Stomach (tissue), 8 donors: ENCODE measurements at regions not wholly inside any gene's neighbourhood (a gene's known extent, or its start where the extent isn't known, plus 50 kb on each side); places are given as distances from the start of the nearest gene placed in this dataset.
A peak's percentile ranks its signal among the peaks of the same experiment; 100 is the strongest.
"Not testable (repeated sequence)": the region's sequence is repeated elsewhere in the genome, so short reads cannot be mapped to it uniquely, and the experiment has no call there.

Experiments used
- DNase-seq, 2 donors: peaks; one replicate each; pipeline versions ENCODE4 v3.0.0 to v3.0.0-alpha.2; 2013 to 2019
- H3K27ac ChIP-seq, 5 donors: fragments of 200-600 bp in 4 of 5; sonication (generic) in 4 of 5; one replicate each; pipeline ENCODE4 v1.5.1; 2013 to 2019; ENCODE audit warnings: mild to moderate bottlenecking in 1 of 5, moderate library complexity in 1 of 5
- H3K27me3 ChIP-seq, 3 donors: fragments of 200-600 bp; sonication (generic); one replicate each; pipeline ENCODE4 v1.5.1; 2017 to 2019; ENCODE audit warnings: mixed run types in 1 of 3
- H3K36me3 ChIP-seq, 4 donors: fragments of 200-600 bp; sonication (generic); 1 replicate in 3 of 4; 2 replicates in 1 of 4; pipeline ENCODE4 v1.5.1; 2016 to 2019
- H3K4me1 ChIP-seq, 4 donors: fragments of 200-600 bp; sonication (generic); one replicate each; pipeline ENCODE4 v1.5.1; 2016 to 2019
- H3K4me3 ChIP-seq, 4 donors: fragments of 200-600 bp; sonication (generic) in 3 of 4; one replicate each; pipeline ENCODE4 v1.5.1; 2016 to 2019; ENCODE audit warnings: mild to moderate bottlenecking in 1 of 4
- H3K9me3 ChIP-seq, 4 donors: fragments of 200-600 bp; sonication (generic); one replicate each; pipeline ENCODE4 v1.5.1; 2016 to 2019
- CTCF ChIP-seq, 7 experiments: fragments of 450-650 bp in 4 of 7; fragments of 200-600 bp in 3 of 7; sonication (generic) in 3 of 7; IDR thresholded peaks; one replicate each; pipeline ENCODE4 v1.5.1; 2016 to 2019; ENCODE audit warnings: antibody characterized with exemption in 7 of 7, control low read depth in 2 of 7, mild to moderate bottlenecking in 1 of 7
- EP300 ChIP-seq: sonication (generic); formaldehyde crosslinking; IDR thresholded peaks from one replicate; pipeline ENCODE4 v1.6.1; 2017; ENCODE audit warnings: antibody characterized with exemption
- POLR2A ChIP-seq, 4 donors: fragments of 450-650 bp; IDR thresholded peaks; one replicate each; pipeline ENCODE4 v1.6.1; 2016; ENCODE audit warnings: antibody characterized with exemption in 4 of 4, control low read depth in 2 of 4, mild to moderate bottlenecking in 1 of 4, moderate library complexity in 1 of 4
- POLR2AphosphoS5 ChIP-seq, 3 donors: sonication (generic); formaldehyde crosslinking; IDR thresholded peaks; one replicate each; pipeline ENCODE4 v1.6.1; 2016; ENCODE audit warnings: antibody characterized with exemption in 3 of 3
- WGBS, 5 donors: extraction: QIAGEN DNeasy Blood & Tissue Kit in 3 of 5; methylation state at CpG; one replicate each; pipeline versions ENCODE4 v1.1.5 to v1.1.7; 2013 to 2018; 5-methylcytosine and 5-hydroxymethylcytosine counted together
- intact Hi-C: fragments of 100-400 bp; cut with DNase I; formaldehyde crosslinking; loops from one replicate; pipeline ENCODE4 v1.15.1; 2023; ENCODE audit warnings: low total_unique reads
- donor health status: healthy with polysubstance abuse.
- donor health status: Bipolar disorder and iron deficiency.
- donor health status: healthy.

- peak in 1 of 2 donors; percentile 58 for DNase-seq
- TF ChIP-seq EP300 (no peak), POLR2AphosphoS5 (IDR thresholded peaks at IDR 0.05) (peak in 1 of 3 donors; percentile 14)
- intact Hi-C loops = no loop called here
- H3K36me3 ChIP-seq = no peaks in the 10 kb centered on the region
- no peaks in the 10 kb centered on the region for H3K9me3 ChIP-seq
- H3K4me1 ChIP-seq = peaks cover 0 to 11% (median 0%) of the 10 kb centered on the region in 4 donors
- no peak overlapping the region for H3K27ac ChIP-seq
- WGBS, 5 donors = 43 to 59% (median 55%) methylated on average over 5 of the region's 5 CpGs
- H3K27me3 ChIP-seq = no peaks in the 10 kb centered on the region
- H3K4me3 ChIP-seq = no peak overlapping the region
Measured at GRCh38 chr2:53490659-53491058, 276.9 kb upstream of the CHAC2 start.

GRCh38 chr2:53486185-53486899, 281.3 kb upstream of the CHAC2 start:
- WGBS, 5 donors = 88 to 94% (median 93%) methylated on average over 6 to 15 of the region's 15 CpGs
- intact Hi-C loops, DNase-seq: not testable (repeated sequence)

GRCh38 chr2:53485021-53485728, 282.4 kb upstream of the CHAC2 start:
- no peaks in the 10 kb centered on the region for H3K36me3 ChIP-seq
- H3K9me3 ChIP-seq = no peaks in the 10 kb centered on the region
- H3K27ac ChIP-seq = no peak overlapping the region
- 58 to 76% (median 74%) methylated on average over 3 of the region's 3 CpGs for whole genome bisulfite sequencing, 5 donors
- intact Hi-C loops = no loop called here
- TF ChIP-seq POLR2A (IDR thresholded peaks at IDR 0.05) (no peak), EP300 (no peak), POLR2AphosphoS5 (IDR thresholded peaks at IDR 0.05) (no peak), CTCF (IDR thresholded peaks at IDR 0.05) (no peak)
- no peaks in the 10 kb centered on the region for H3K4me1 ChIP-seq
- H3K27me3 ChIP-seq = no peaks in the 10 kb centered on the region
- H3K4me3 ChIP-seq = no peak overlapping the region
- DNase-seq = no peak

More at GRCh38 chr2:53486185-53486899, 281.3 kb upstream of the CHAC2 start:
- H3K36me3 ChIP-seq, H3K27me3 ChIP-seq, H3K27ac ChIP-seq, H3K4me3 ChIP-seq, H3K9me3 ChIP-seq: not testable (repeated sequence)
- peaks cover 0 to 11% (median 0%) of the 10 kb centered on the region in 4 donors for H3K4me1 ChIP-seq

DNA sequence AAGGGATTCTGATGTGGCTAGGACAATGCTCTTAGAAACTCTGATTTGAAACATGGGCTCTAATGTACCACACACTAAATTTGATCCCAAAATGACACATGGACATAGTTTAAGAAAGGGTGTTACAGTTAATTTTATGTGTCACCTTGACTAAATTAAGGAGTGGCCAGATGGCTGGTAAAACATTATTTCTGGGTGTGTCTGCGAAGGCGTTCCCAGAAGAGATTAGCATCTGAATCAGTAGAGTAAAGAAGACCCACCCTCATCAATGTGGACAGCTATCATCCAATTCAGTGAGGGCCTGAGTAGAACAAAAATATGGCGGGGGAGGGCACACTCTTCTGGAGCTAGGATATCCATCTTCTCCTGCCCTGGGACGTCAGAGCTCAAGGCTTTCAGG, 283.1 kb upstream of the CHAC2 start:
- Histone ChIP-seq H3K27ac (no peak overlapping the region), H3K4me1 (no peaks in the 10 kb centered on the region), H3K27me3 (no peaks in the 10 kb centered on the region), H3K4me3 (no peak overlapping the region), H3K36me3 (no peaks in the 10 kb centered on the region), H3K9me3 (no peaks in the 10 kb centered on the region)
- intact Hi-C loops = no loop called here
- TF ChIP-seq CTCF (IDR thresholded peaks at IDR 0.05) (no peak), POLR2A (IDR thresholded peaks at IDR 0.05) (no peak), EP300 (no peak), POLR2AphosphoS5 (IDR thresholded peaks at IDR 0.05) (no peak)
- DNase-seq = no peak
- 69 to 79% (median 70%) methylated on average over 4 of the region's 4 CpGs for WGBS, 5 donors

DNA sequence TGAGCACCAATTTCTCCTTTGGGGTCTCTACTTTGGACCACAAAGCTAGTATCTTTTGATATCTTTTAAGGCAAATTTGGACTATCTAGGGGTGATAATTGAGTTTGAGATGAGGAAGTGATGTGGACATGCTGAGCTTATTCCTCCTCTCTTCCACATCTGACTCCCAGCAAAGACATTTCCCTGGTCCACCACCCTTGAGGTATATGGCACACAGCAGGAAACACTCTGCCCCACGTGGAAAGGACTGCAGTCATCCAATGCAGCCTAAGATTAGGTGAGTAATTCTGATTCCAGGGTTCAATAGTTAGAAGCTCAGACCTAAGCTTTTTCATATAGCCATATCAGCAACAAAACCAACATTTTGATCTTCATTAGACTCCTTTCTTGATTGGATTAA, 290.1 kb upstream of the CHAC2 start:
- DNase-seq = no peak
- TF ChIP-seq CTCF (IDR thresholded peaks at IDR 0.05) (no peak), EP300 (no peak), POLR2A (IDR thresholded peaks at IDR 0.05) (no peak), POLR2AphosphoS5 (IDR thresholded peaks at IDR 0.05) (no peak)
- Histone ChIP-seq H3K27me3 (no peaks in the 10 kb centered on the region), H3K4me3 (no peak overlapping the region), H3K36me3 (no peaks in the 10 kb centered on the region), H3K27ac (no peak overlapping the region), H3K4me1 (no peaks in the 10 kb centered on the region), H3K9me3 (no peaks in the 10 kb centered on the region)
- intact Hi-C loops = no loop called here
- 30 to 41% (median 33%) methylated on average over 1 of the region's 1 CpG for WGBS, 5 donors
